HG03342 (cell line): ENCODE measurements at regions not wholly inside any gene's neighbourhood (a gene's known extent, or its start where the extent isn't known, plus 50 kb on each side); places are given as distances from the start of the nearest gene placed in this dataset.
"Not testable (repeated sequence)": the region's sequence is repeated elsewhere in the genome, so short reads cannot be mapped to it uniquely, and the experiment has no call there.

ENCODE experiments used
- ATAC-seq: cut with Tn5 transposase; IDR thresholded peaks from one replicate; pipeline ENCODE4 v1.9.1; 2021; ENCODE audit warnings: mild to moderate bottlenecking, moderate library complexity; ENCODE audit not compliant: unreplicated experiment

DNA sequence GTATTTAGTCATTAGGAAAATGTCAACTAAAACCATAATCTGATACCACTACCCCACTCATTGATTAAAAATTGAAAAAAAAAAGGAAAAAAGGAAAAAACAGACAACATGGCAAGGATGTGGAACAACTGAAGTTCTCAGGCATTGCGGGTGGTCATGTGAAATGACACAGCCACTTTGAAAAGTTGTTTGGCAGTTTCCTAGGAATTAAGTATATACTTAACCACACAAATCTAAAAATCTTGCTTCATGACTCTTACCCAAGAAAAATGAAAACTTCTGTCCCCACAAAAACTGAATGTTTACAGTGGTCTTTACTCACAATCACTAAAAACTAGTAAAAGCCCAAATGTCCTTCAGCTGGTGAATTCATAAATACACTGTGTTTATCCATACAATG is 254.5 kb downstream of the AHR start:
- ATAC-seq: no peak

DNA sequence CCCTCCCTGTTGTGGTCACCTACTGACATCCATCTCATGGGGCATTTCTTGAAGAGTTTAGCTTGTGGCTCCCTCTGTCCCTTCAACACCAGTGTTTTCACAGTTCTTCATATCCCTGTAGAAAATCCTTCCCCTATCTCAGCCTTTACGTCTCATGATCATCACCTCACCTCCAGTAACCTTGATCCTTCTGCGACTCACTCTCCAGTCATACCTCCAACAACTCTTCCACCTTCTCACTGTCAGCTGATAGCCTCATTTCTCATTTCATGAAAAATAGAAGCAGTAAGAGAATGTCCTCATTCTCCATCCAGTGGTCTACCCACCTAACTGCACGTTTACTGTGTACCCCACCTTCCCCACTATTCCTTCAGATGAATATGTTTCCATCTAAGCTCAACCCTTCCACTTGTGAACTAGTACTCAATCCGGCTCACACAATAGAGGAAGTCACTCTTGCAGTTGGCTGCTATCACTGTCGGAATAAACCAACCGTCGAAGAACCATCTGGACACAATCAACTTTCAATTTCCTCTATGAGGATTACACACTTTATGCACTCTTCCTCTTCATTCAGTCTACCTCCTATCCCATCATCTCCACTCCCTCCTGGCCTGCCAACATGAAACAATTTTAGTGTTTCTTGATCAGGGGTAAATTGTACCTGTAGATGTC is 256.0 kb downstream of the AHR start:
- no peak for ATAC-seq

DNA sequence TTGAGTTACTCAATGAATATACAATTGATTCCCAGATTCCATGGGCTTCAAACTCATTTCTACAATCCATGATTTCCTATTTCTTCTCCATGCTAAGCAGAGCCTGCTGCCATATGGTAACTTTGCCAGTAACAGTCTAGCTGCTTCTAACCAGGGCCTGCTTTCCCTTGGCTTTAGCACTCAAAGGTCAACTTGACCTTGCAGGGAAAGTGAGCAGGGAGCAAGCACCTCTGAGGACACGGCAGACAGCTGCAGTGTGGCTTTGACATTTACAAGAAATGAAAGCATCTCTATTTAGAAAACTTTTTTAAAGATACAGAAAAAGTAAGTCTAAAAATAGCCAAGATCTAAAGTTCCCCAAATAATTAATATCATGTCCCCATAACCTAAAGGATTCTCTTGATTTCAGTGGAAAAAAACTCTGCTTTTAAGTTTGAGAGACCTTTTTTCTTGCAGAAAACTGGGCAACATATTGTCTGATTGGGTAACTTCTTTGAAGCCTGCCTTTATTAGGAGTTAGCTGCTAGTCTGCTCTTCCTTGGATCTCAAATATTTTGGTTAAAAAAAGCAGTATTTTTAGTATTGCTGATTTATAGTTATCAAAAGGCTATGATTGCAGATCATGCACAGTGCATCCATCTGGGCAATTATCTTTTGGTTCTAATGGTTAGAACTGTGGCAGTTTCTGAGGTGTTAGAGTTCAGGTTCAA is 257.9 kb downstream of the AHR start:
- ATAC-seq: no peak

DNA sequence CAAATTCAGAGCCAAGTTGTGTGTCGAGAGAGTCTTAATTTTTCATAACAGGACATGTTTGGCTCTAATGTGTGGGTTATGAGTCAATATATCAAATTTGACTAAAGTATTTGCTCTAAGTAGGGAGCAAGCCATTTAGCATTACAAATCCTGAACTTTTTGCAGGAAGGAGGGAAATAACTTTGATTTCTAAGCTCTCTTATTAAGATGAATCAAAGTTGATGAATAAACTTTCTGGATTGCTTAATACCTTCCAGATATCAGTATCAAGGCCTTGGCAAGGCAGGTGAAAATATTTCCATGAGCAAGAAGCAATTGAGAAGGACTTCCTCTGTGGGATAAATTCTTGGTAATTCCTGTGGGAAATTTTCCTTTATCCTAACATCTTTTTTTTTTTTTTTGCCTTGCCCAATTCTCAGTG is 258.8 kb downstream of the AHR start:
- no peak for ATAC-seq

DNA sequence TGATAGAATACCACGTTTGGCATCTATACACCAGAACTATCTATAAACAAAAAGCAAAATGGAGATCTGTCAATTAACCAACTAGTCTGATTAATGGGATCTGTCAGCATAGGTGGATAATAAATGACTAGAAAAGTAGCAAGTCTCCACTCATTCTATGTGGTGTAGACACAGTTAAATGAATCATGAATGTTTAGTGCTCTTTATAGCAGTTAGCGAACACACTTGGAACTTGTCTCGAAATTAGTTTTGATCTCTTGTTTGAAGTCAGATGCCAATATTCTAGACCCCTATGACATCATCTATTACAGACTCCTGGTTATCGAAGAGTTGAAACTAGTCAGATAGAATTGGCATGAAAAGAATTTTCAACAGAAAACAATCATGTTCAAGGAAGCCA is 259.7 kb downstream of the AHR start:
- no peak for ATAC-seq

DNA sequence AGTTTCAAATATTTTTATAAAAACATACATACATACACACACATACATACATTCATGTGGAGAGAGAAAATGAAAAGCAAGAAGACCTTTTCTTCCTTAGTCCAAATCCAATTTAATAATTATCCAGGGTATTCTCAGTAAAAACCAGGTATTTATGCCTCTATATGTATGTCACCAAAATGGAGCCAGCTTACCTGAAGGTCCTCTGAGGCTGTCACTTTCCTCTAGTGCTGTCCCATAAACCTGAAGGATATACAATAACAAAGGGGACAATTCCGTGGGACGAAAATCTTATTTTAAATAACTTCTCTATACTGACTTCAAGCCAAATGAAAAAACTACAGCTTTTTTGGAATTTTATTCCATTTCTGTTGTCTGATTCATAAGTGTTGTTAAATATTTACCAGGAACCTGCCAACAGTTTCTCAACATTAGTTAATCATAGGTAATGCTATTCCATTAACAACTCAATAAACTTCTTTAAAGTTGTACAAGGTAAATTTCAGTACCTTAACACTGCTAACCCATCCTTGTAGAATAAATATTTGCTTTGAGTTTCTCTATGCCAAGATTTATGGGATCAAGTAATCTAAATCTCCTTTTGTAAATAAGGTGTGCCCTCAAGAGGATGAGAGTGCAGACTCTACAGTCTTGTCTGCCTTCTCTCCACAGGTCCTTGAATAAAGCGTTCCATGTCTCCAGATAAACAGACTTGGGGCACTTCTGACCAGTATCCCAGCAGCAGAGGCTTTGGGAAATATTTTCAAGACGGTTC is 260.3 kb downstream of the AHR start:
- ATAC-seq: no peak

DNA sequence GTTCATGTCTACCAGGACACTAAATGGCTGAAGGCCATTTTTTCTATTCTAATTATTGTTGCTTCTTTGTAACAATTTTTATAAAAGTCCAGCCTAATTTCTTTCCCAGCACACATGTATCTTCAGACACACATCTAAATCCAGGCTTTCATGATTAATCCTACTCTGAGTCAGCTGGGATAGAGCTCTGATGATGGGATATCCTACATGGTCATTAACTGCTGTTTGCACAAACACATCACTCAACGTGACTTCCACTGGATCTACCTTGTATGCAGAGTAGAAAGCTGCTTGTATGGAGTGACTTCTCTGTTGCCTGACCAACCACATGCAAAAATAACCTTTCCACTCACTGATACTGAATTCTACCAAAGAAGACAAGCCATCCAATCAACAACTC is 260.9 kb downstream of the AHR start:
- ATAC-seq: no peak

DNA sequence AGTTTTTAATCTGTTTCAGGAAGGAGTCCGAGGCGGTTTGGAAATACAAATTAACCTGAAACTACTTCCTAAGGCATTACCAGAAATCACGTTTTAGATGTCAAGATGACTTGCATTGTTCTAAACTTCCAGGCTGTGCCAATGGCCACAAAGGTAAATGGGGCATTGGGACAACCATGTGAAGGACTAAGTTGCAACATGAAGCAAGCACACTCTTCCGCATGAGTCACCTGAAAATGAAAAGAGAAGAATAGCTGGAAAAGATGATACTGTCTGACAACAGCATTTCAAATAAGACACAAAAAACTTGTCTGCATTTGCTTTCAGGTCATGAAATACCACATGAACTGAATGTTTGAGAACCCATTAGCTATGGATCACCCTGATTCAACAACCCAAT is 262.1 kb downstream of the AHR start:
- ATAC-seq: no peak

DNA sequence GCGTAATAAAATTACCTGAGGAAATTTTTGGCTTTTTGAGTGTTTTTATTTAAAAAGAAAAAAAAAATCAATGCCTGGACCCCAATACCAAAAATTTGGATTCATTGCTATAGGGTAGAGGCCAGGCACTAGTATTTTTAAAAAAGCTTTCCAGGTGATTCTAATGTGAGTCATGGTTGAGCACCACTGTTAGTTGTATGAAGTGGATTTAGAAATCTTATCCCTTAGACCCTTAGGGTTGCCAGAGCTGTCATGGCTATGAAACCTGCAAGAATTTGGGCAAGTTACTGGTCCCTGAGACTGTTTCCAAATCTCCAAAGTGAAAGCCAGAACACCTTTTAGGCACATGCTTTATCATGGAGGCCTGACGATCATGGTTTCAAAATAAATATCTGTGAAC is 262.5 kb downstream of the AHR start:
- ATAC-seq: no peak

DNA sequence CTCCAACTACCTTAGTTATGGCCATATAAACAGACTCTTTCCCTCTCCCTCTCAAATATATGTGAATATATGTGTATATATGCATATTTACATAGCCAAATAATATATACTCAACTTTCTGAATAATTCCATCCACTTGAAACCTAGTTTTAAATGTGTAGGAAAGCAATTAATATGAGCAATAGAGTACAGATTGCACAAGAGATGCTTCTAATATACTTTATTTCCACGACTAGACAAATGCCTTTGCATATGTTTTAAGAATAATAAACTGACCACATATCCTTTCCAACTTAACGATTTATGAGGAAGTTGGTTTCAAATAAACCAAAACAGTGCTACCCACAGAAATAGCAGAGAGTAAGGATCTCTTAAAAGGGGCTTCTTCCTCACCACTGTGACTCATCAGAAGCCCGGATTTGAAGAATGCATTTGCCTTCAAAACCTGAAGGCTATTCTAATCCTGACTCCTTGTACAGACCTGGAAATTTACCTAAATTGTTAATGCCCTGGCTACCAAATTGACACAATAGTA is 266.3 kb downstream of the AHR start:
- ATAC-seq: no peak

DNA sequence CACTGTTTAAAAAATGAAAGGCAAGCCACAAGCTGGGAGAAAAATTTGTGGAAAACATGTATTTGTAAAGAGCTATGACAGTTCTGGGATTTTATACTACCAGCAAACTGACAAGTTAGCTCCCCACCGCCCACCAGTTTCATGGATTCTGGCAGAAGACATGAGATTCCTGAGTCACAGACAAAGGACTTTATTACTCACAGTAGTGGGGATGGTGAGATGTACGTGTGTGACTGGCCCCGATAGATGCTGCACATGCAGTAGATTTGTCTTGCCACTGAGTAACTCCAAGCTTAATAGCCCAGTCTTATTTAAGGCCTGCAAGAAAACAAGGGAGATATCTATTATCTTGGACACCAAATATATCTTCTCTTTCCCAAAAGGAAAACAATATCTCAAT is 281.7 kb downstream of the AHR start:
- ATAC-seq: no peak

DNA sequence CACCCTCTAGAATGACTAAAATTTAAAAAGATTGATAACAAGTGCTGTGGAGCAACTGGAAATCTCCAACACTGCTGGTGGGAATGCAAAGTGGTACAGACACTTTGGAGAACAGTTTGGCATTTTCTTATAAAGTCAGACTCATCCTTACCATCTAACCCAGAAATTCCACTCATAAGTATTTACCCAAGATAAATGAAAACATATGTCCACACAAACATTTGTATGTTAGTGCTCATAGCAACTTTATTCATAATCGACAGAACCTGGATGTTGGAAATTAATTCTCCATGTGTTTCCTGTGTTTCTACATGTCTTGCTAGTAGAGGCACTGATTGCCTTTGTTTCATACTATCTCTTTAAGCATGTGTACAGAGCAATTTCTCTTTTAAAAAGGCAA is 282.4 kb downstream of the AHR start:
- no peak for ATAC-seq

DNA sequence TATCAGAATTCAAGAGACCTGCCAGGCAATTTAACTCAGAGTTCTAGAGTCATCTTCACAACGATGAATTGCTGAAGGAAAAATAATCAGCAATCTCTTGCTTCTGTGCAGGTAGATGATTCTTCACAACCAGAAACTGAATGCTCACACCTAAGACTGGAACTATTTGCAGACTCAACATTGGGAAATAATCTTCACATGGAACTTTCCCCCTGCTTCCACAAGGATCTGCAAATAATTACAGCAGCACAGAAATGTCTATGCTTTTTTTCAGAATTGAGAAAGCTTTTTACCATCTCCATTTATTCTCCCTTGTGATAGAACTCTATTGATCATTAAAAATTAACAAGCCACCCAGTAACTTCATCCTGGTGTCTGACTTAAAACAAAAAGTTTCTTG is 282.8 kb downstream of the AHR start:
- no peak for ATAC-seq

DNA sequence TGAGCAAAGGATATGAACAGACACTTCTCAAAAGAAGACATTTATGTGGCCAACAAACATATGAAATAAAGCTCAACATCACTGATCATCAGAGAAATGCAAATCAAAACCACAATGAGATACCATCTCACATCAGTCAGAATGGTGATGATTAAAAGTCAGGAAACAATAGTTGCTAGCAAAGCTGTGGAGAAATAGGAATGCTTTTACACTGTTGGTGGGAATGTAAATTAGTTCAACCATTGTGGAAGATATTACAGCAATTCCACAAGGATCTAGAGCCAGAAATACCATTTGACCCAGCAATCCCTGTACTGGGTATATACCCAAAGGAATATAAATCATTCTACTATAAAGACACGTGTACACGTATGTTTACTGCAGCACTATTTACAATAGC is 284.2 kb downstream of the AHR start:
- ATAC-seq: not testable (repeated sequence)

DNA sequence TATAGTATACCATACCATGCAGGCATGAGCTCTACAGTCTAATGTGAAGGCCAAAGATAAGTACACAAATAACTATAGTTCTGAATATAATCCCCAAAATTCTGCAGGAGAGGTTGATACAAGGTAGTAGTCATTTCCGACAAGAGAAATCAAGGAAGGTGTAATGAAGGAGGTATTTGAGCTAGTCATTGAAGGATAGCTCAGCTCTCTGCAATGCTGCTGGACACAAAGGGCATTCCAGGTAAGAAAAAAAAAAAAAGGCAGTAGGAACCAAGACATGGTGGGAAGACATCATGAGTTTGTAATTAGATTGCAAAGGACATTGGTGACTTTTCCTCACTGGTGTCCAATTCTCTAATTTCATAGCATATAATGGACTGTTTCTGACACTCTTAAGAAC is 285.3 kb downstream of the AHR start:
- ATAC-seq: no peak

DNA sequence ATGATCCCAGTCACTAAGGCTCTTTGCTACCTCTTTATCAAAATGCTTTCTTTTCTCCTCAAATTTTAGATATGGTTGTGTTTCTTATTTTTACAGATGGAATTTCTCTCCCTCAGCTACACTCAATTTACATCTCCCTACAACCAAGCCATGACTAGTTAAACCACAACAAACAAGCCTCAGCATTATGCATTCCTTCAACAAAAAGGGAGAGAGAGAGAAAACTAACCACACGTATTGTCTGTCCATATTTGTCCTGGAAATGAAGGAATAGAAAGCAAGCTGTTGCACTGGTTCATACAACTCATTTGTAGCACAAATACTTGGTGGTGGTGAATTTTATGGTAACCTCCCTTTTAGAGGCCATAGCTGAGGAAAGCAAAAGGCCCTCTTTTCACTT is 286.4 kb downstream of the AHR start:
- ATAC-seq: no peak

DNA sequence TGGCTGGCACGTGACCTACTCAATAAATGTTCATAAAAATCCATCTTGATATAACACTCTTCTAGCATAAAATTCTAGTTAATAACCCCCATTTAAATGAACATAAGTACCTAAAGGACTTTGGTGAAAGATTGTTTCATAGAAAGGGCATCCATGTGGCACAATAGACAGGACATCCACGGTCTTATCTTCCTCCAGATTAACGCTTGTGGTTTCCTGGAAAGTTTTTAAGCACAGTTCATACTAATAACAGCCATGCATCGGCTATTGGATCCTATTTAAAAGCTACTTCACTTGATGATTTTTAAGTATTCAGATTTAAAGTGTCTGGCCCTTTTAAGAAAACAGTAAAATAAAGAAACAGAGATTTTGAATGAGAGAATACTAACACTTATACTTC is 288.3 kb downstream of the AHR start:
- no peak for ATAC-seq

DNA sequence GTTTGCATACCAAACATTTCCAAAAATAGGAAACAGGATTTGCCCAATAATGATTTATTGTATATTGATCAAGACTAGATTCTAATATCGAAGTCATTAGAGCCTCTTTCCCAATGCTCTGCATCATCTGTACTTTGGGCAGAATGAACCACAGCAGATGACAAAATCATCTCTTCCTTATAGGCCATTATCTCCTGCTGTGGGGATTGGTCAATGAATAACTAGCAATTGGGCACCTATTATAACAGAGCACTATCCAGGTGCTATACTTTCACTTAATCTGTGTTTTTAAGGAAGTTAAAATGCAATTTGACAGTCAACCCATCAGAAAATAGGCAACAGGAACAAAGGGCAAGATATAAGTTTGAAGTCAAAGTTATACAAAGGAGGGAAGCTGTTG is 290.3 kb downstream of the AHR start:
- no peak for ATAC-seq

DNA sequence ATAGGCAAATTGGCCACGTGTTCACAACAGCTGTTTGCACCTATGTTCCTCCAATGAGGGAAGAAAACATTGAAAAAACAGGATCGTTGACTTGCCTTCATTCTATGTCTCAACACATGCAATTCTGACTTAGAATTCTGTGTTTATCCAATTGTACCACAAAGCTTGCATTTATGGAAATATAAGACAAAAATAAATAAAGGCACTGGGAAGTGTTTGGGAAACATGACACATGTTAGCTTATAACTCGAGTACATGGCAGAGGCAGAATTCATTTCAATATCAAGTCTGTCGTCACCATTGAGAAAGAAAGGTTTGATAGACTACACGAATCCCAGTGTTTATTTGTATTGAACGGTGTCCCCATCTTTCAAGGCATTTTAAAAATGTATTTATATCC is 291.2 kb downstream of the AHR start:
- ATAC-seq: no peak

DNA sequence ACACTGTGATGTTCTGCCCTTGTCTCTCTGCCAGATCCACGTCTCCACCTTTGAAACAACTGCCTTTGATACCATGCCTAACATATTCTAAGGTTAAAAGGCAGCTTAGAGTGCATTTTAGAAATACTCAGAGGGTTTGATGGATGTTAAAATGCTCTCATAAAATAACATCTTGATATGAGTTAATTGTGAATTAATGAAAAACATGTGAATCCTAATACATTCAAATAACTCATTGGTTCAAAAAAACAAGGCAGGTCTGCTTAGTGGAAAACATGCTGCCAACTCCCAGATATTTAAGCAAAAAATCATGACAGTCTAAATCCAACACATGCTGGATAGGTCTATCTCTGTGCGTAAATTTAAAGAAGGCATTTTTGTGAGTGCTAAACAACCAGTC is 291.8 kb downstream of the AHR start:
- no peak for ATAC-seq

DNA sequence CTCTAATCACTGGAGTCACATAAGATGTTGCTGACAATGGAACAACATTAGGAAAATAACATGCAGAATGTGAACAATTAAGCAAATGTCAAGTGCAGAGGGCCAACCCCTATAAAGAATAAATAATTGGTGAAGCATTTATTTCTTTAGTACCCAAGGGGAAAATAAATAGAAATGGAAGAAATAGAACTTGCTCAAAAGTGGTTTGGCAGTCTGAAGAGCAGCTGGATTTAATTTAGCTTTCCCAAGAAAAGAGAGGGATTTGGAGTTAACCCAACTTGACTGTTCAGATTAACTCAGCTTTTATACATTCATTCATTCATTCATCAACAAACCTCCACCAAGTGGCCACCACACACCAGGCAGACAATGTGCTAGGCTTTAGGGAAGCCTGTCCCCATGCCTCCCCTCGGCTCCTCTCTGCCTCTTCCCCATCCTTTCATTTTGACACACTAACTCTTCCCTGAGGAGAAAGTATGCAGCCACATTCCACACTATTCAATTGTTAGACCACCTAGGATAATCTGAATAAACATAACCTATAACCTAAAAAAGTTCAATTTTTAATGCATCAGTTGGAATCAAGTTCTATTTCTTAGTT is 295.5 kb downstream of the AHR start:
- no peak for ATAC-seq
